ENCODE measurements at regions not wholly inside any gene's neighbourhood (a gene's known extent, or its start where the extent isn't known, plus 50 kb on each side); places are given as distances from the start of the nearest gene placed in this dataset.

DNA sequence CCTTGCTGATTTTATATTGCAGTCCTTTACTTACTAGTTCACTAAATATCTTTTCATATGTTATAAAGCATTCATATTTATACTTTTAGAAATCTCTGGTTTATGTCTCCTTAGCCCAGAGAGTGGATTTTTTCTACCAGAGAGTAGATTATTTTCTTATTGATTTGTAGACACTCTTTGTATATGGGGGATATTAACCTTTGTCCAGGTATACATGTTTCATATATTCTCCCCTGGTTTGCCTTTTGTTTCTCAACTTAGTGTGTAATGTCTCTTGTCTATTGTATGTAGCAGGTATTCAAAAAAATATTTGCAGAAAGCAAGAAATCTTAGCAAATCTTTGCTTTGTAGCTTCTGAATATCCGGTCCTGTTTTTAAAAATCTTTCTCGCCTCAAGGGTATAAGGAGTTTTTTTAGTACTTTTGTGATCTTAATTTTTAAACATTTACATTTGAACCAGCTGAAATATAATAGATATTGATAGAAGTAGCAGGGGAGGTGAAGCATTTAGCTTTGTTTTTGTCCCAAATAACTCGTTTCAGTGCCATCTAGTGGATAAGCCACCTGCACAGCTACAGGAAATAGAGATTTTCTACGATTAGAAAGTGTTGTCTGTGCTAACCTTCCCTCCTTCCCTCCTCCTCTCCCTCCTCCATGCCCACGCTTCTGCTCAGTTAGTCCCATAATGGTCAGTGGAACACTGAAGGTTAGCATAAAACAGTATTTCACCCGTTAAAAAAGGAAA is 97.0 kb downstream of the PHETA1 start:
- no peak for TF ChIP-seq RARB (CRISPR knock-in tag; IDR thresholded peaks at IDR 0.05)
- TF ChIP-seq TOX (CRISPR knock-in tag; IDR thresholded peaks at IDR 0.05; ENCODE audit: borderline replicate concordance), result no peak
- no peak for TF ChIP-seq ZNF70 (CRISPR knock-in tag; IDR thresholded peaks at IDR 0.05)
- TF ChIP-seq, protein P1, sequence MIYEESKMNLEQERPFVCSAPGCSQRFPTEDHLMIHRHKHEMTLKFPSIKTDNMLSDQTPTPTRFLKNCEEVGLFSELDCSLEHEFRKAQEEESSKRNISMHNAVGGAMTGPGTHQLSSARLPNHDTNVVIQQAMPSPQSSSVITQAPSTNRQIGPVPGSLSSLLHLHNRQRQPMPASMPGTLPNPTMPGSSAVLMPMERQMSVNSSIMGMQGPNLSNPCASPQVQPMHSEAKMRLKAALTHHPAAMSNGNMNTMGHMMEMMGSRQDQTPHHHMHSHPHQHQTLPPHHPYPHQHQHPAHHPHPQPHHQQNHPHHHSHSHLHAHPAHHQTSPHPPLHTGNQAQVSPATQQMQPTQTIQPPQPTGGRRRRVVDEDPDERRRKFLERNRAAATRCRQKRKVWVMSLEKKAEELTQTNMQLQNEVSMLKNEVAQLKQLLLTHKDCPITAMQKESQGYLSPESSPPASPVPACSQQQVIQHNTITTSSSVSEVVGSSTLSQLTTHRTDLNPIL (CRISPR knock-in tag; IDR thresholded peaks at IDR 0.05; ENCODE audit: low read depth), result no peak
- no peak for TF ChIP-seq ZFP30 (CRISPR knock-in tag; IDR thresholded peaks at IDR 0.05)
- TF ChIP-seq TCF4 (CRISPR knock-in tag; IDR thresholded peaks at IDR 0.05; ENCODE audit: borderline replicate concordance), result no peak
- no peak for TF ChIP-seq ZNF8 (CRISPR knock-in tag; IDR thresholded peaks at IDR 0.05)
- TF ChIP-seq, protein P2, sequence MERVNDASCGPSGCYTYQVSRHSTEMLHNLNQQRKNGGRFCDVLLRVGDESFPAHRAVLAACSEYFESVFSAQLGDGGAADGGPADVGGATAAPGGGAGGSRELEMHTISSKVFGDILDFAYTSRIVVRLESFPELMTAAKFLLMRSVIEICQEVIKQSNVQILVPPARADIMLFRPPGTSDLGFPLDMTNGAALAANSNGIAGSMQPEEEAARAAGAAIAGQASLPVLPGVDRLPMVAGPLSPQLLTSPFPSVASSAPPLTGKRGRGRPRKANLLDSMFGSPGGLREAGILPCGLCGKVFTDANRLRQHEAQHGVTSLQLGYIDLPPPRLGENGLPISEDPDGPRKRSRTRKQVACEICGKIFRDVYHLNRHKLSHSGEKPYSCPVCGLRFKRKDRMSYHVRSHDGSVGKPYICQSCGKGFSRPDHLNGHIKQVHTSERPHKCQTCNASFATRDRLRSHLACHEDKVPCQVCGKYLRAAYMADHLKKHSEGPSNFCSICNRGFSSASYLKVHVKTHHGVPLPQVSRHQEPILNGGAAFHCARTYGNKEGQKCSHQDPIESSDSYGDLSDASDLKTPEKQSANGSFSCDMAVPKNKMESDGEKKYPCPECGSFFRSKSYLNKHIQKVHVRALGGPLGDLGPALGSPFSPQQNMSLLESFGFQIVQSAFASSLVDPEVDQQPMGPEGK (CRISPR knock-in tag; IDR thresholded peaks at IDR 0.05; ENCODE audit: borderline replicate concordance), result no peak
- no peak for TF ChIP-seq ESRRG (CRISPR knock-in tag; IDR thresholded peaks at IDR 0.05)
- TF ChIP-seq PPARA (CRISPR knock-in tag; IDR thresholded peaks at IDR 0.05; ENCODE audit: borderline replicate concordance), result no peak
- TF ChIP-seq ZC3H10 (CRISPR knock-in tag; IDR thresholded peaks at IDR 0.05), result no peak
- no peak for TF ChIP-seq SNAI2 (CRISPR knock-in tag; IDR thresholded peaks at IDR 0.05)
- TF ChIP-seq CSDC2 (CRISPR knock-in tag; IDR thresholded peaks at IDR 0.05), result no peak
- TF ChIP-seq, protein P3, sequence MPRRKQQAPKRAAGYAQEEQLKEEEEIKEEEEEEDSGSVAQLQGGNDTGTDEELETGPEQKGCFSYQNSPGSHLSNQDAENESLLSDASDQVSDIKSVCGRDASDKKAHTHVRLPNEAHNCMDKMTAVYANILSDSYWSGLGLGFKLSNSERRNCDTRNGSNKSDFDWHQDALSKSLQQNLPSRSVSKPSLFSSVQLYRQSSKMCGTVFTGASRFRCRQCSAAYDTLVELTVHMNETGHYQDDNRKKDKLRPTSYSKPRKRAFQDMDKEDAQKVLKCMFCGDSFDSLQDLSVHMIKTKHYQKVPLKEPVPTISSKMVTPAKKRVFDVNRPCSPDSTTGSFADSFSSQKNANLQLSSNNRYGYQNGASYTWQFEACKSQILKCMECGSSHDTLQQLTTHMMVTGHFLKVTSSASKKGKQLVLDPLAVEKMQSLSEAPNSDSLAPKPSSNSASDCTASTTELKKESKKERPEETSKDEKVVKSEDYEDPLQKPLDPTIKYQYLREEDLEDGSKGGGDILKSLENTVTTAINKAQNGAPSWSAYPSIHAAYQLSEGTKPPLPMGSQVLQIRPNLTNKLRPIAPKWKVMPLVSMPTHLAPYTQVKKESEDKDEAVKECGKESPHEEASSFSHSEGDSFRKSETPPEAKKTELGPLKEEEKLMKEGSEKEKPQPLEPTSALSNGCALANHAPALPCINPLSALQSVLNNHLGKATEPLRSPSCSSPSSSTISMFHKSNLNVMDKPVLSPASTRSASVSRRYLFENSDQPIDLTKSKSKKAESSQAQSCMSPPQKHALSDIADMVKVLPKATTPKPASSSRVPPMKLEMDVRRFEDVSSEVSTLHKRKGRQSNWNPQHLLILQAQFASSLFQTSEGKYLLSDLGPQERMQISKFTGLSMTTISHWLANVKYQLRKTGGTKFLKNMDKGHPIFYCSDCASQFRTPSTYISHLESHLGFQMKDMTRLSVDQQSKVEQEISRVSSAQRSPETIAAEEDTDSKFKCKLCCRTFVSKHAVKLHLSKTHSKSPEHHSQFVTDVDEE (CRISPR knock-in tag; IDR thresholded peaks at IDR 0.05), result no peak
- ATAC-seq, result no peak

DNA sequence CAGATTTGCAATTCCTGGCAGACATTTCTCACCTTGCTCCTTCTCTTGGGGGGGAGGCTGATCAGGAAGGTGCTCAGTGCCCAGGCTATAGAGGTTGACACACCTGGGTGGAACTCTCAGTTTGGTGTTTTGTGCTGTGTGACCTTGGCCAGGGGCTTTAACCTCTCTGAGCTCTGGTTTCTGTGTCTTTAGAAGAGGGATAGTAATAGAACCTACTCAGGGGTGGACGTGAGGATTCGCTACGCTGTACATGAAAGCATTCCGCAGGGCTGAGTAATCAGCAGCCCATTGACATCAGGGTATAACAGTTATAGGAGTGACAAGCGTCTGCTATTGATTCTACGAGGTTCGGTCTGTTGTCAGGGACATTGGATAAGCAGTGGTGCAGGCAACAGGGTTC is 98.1 kb downstream of the PHETA1 start:
- ATAC-seq, result no peak
- TF ChIP-seq, protein P4, sequence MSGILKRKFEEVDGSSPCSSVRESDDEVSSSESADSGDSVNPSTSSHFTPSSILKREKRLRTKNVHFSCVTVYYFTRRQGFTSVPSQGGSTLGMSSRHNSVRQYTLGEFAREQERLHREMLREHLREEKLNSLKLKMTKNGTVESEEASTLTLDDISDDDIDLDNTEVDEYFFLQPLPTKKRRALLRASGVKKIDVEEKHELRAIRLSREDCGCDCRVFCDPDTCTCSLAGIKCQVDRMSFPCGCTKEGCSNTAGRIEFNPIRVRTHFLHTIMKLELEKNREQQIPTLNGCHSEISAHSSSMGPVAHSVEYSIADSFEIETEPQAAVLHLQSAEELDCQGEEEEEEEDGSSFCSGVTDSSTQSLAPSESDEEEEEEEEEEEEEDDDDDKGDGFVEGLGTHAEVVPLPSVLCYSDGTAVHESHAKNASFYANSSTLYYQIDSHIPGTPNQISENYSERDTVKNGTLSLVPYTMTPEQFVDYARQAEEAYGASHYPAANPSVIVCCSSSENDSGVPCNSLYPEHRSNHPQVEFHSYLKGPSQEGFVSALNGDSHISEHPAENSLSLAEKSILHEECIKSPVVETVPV (CRISPR knock-in tag; IDR thresholded peaks at IDR 0.05), result no peak
- no peak for TF ChIP-seq ZC3H10 (CRISPR knock-in tag; IDR thresholded peaks at IDR 0.05)
- TF ChIP-seq CSDC2 (CRISPR knock-in tag; IDR thresholded peaks at IDR 0.05), result no peak
- TF ChIP-seq, protein P1 (CRISPR knock-in tag; IDR thresholded peaks at IDR 0.05; ENCODE audit: low read depth), result no peak
- no peak for TF ChIP-seq ESRRG (CRISPR knock-in tag; IDR thresholded peaks at IDR 0.05)
- TF ChIP-seq OSR1 (CRISPR knock-in tag; IDR thresholded peaks at IDR 0.05), result no peak
- TF ChIP-seq TOX (CRISPR knock-in tag; IDR thresholded peaks at IDR 0.05; ENCODE audit: borderline replicate concordance), result no peak
- TF ChIP-seq GLIS3 (CRISPR knock-in tag; IDR thresholded peaks at IDR 0.05), result no peak
- TF ChIP-seq ZNF565 (CRISPR knock-in tag; conservative IDR thresholded peaks at IDR 0.05; ENCODE audit: low read depth), result no peak
- TF ChIP-seq ZFP3 (CRISPR knock-in tag; IDR thresholded peaks at IDR 0.05), result no peak
- no peak for TF ChIP-seq PPARA (CRISPR knock-in tag; IDR thresholded peaks at IDR 0.05; ENCODE audit: borderline replicate concordance)

DNA sequence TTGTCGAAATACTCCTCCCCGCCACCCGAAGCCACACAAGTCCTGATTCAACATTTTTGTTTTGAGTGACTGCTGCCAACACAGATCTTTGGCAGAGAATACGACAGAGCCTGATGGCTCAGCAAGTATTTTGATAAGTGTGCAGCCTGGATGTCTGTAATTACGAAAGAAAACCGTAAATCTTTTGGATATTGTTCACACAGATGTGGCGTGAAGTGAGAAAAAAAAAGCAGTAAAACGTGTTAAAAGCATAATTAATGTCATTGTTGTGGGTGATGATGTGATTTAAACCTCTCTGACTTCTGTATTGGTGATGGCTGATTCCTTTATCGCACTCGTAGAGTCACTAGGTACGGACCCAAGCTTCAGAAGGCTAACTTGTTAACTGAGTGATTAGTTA is 98.7 kb downstream of the PHETA1 start:
- ATAC-seq, result no peak
- TF ChIP-seq, protein P4 (CRISPR knock-in tag; IDR thresholded peaks at IDR 0.05), result no peak
- TF ChIP-seq TCF4 (CRISPR knock-in tag; IDR thresholded peaks at IDR 0.05; ENCODE audit: borderline replicate concordance), result no peak
- TF ChIP-seq ZNF8 (CRISPR knock-in tag; IDR thresholded peaks at IDR 0.05), result no peak
- no peak for TF ChIP-seq TOX (CRISPR knock-in tag; IDR thresholded peaks at IDR 0.05; ENCODE audit: borderline replicate concordance)
- no peak for TF ChIP-seq RARB (CRISPR knock-in tag; IDR thresholded peaks at IDR 0.05)
- TF ChIP-seq OSR1 (CRISPR knock-in tag; IDR thresholded peaks at IDR 0.05), result no peak
- no peak for TF ChIP-seq ZFP3 (CRISPR knock-in tag; IDR thresholded peaks at IDR 0.05)
- TF ChIP-seq ZC3H10 (CRISPR knock-in tag; IDR thresholded peaks at IDR 0.05), result no peak
- TF ChIP-seq BACH2 (CRISPR knock-in tag; IDR thresholded peaks at IDR 0.05; ENCODE audit: borderline replicate concordance), result no peak
- TF ChIP-seq ARNTL (CRISPR knock-in tag; IDR thresholded peaks at IDR 0.05; ENCODE audit: borderline replicate concordance, low read depth), result no peak
- TF ChIP-seq, protein P5, sequence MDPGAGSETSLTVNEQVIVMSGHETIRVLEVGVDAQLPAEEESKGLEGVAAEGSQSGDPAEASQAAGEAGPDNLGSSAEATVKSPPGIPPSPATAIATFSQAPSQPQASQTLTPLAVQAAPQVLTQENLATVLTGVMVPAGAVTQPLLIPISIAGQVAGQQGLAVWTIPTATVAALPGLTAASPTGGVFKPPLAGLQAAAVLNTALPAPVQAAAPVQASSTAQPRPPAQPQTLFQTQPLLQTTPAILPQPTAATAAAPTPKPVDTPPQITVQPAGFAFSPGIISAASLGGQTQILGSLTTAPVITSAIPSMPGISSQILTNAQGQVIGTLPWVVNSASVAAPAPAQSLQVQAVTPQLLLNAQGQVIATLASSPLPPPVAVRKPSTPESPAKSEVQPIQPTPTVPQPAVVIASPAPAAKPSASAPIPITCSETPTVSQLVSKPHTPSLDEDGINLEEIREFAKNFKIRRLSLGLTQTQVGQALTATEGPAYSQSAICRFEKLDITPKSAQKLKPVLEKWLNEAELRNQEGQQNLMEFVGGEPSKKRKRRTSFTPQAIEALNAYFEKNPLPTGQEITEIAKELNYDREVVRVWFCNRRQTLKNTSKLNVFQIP (CRISPR knock-in tag; IDR thresholded peaks at IDR 0.05; ENCODE audit: borderline replicate concordance, low read depth), result no peak
- TF ChIP-seq, protein P1 (CRISPR knock-in tag; IDR thresholded peaks at IDR 0.05; ENCODE audit: low read depth), result no peak
- TF ChIP-seq ZNF70 (CRISPR knock-in tag; IDR thresholded peaks at IDR 0.05), result no peak
- no peak for TF ChIP-seq GLIS3 (CRISPR knock-in tag; IDR thresholded peaks at IDR 0.05)
- TF ChIP-seq CSDC2 (CRISPR knock-in tag; IDR thresholded peaks at IDR 0.05), result no peak
